Adipocyte (in vitro differentiated cells): ENCODE measurements at regions not wholly inside any gene's neighbourhood (a gene's known extent, or its start where the extent isn't known, plus 50 kb on each side); places are given as distances from the start of the nearest gene placed in this dataset.
"Not testable (repeated sequence)": the region's sequence is repeated elsewhere in the genome, so short reads cannot be mapped to it uniquely, and the experiment has no call there.

Experiments used
- DNase-seq: peaks from one replicate; pipeline ENCODE4 v3.0.0-alpha.2; 2015; ENCODE audit warnings: low read depth
- H3K27me3 ChIP-seq: replicated peaks from 2 replicates; pipeline ENCODE4 v1.7.0; 2013; ENCODE audit warnings: mild to moderate bottlenecking, low read length, moderate library complexity; ENCODE audit not compliant: control insufficient read depth, insufficient read depth
- H3K36me3 ChIP-seq: 2 replicates; pipeline ENCODE4 v1.7.0; 2013; ENCODE audit warnings: low read length, mild to moderate bottlenecking, moderate library complexity; ENCODE audit not compliant: control insufficient read depth, insufficient read depth, severe bottlenecking
- H3K4me1 ChIP-seq: 2 replicates; pipeline ENCODE4 v1.7.0; 2013; ENCODE audit warnings: mild to moderate bottlenecking, low read length, moderate library complexity; ENCODE audit not compliant: control insufficient read depth, insufficient read depth
- H3K4me3 ChIP-seq: 2 replicates; pipeline ENCODE4 v1.7.0; 2013; ENCODE audit warnings: mild to moderate bottlenecking, low read length, moderate library complexity
- H3K9ac ChIP-seq: 2 replicates; pipeline ENCODE4 v1.7.0; 2013; ENCODE audit warnings: mild to moderate bottlenecking, low read length, moderate library complexity
- H3K9me3 ChIP-seq: 2 replicates; pipeline ENCODE4 v1.7.0; 2013; ENCODE audit warnings: mild to moderate bottlenecking, low read length, moderate library complexity; ENCODE audit not compliant: control insufficient read depth

GRCh38 chr22:48485149-48486133, 1342.2 kb downstream of the BRD1 start:
- Histone ChIP-seq H3K4me3 (no peak overlapping the region), H3K9me3 (no peaks in the 10 kb centered on the region), H3K4me1 (no peaks in the 10 kb centered on the region), H3K27me3 (peaks cover 35% of the 10 kb centered on the region), H3K36me3 (no peaks in the 10 kb centered on the region), H3K9ac (no peak overlapping the region)
- no peak for DNase-seq

- no peak for DNase-seq
- H3K9ac ChIP-seq, result no peak overlapping the region
- no peaks in the 10 kb centered on the region for H3K36me3 ChIP-seq
- no peak overlapping the region for H3K4me3 ChIP-seq
- H3K27me3 ChIP-seq, result peaks cover 35% of the 10 kb centered on the region
- no peaks in the 10 kb centered on the region for H3K4me1 ChIP-seq
- H3K9me3 ChIP-seq, result no peaks in the 10 kb centered on the region
These were observed 1343.7 kb downstream of the BRD1 start for GRCh38 chr22:48483764-48484528.

- Histone ChIP-seq H3K4me3 (no peak overlapping the region), H3K9me3 (no peaks in the 10 kb centered on the region), H3K27me3 (peaks cover 24% of the 10 kb centered on the region), H3K36me3 (no peaks in the 10 kb centered on the region), H3K9ac (no peak overlapping the region), H3K4me1 (peaks cover 7% of the 10 kb centered on the region)
- no peak for DNase-seq
These were observed 1344.9 kb downstream of the BRD1 start for GRCh38 chr22:48482771-48483170.

- H3K27me3 ChIP-seq, result peaks cover 21% of the 10 kb centered on the region
- H3K9me3 ChIP-seq, H3K4me3 ChIP-seq, H3K9ac ChIP-seq, DNase-seq, H3K4me1 ChIP-seq, H3K36me3 ChIP-seq: not testable (repeated sequence)
These were observed 1345.5 kb downstream of the BRD1 start for GRCh38 chr22:48482198-48482597.

- no peaks in the 10 kb centered on the region for H3K36me3 ChIP-seq
- peaks cover 9% of the 10 kb centered on the region for H3K4me1 ChIP-seq
- no peak overlapping the region for H3K9ac ChIP-seq
- H3K9me3 ChIP-seq, result no peaks in the 10 kb centered on the region
- no peak overlapping the region for H3K4me3 ChIP-seq
- H3K27me3 ChIP-seq, result peaks cover 16% of the 10 kb centered on the region
- DNase-seq, result no peak
These were observed 1345.9 kb downstream of the BRD1 start for GRCh38 chr22:48481748-48482147.

- DNase-seq, result no peak
These were observed 1349.0 kb downstream of the BRD1 start for GRCh38 chr22:48478529-48479265.

GRCh38 chr22:48478124-48478523, 1349.5 kb downstream of the BRD1 start:
- H3K9ac ChIP-seq, result no peak overlapping the region
- no peak for DNase-seq
- H3K4me1 ChIP-seq, result peaks cover 9% of the 10 kb centered on the region
- no peaks in the 10 kb centered on the region for H3K36me3 ChIP-seq
- H3K4me3 ChIP-seq, result no peak overlapping the region
- H3K27me3 ChIP-seq, result no peaks in the 10 kb centered on the region
- no peaks in the 10 kb centered on the region for H3K9me3 ChIP-seq

More at GRCh38 chr22:48478529-48479265, 1349.0 kb downstream of the BRD1 start:
- Histone ChIP-seq H3K4me3 (no peak overlapping the region), H3K9me3 (no peaks in the 10 kb centered on the region), H3K4me1 (peaks cover 9% of the 10 kb centered on the region), H3K27me3 (no peaks in the 10 kb centered on the region), H3K9ac (no peak overlapping the region), H3K36me3 (no peaks in the 10 kb centered on the region)

GRCh38 chr22:48477031-48477721, 1350.5 kb downstream of the BRD1 start:
- Histone ChIP-seq H3K4me1 (peaks cover 9% of the 10 kb centered on the region), H3K27me3 (no peaks in the 10 kb centered on the region), H3K4me3 (no peak overlapping the region), H3K9me3 (no peaks in the 10 kb centered on the region), H3K9ac (no peak overlapping the region), H3K36me3 (no peaks in the 10 kb centered on the region)
- no peak for DNase-seq

- Histone ChIP-seq H3K36me3 (no peaks in the 10 kb centered on the region), H3K4me3 (no peak overlapping the region), H3K27me3 (no peaks in the 10 kb centered on the region), H3K9ac (no peak overlapping the region), H3K9me3 (no peaks in the 10 kb centered on the region), H3K4me1 (peaks cover 9% of the 10 kb centered on the region)
- DNase-seq, result no peak
These were observed 1351.1 kb downstream of the BRD1 start for GRCh38 chr22:48476577-48476976.

GRCh38 chr22:48475661-48476345, 1351.9 kb downstream of the BRD1 start:
- Histone ChIP-seq H3K4me1 (peaks cover 9% of the 10 kb centered on the region), H3K9ac (no peak overlapping the region), H3K9me3 (no peaks in the 10 kb centered on the region), H3K4me3 (no peak overlapping the region), H3K27me3 (no peaks in the 10 kb centered on the region), H3K36me3 (no peaks in the 10 kb centered on the region)
- no peak for DNase-seq
